GM18519 (cell line): ENCODE measurements at regions not wholly inside any gene's neighbourhood (a gene's known extent, or its start where the extent isn't known, plus 50 kb on each side); places are given as distances from the start of the nearest gene placed in this dataset.
"Not testable (repeated sequence)": the region's sequence is repeated elsewhere in the genome, so short reads cannot be mapped to it uniquely, and the experiment has no call there.

Source experiments
- ATAC-seq: cut with Tn5 transposase; IDR thresholded peaks from one replicate; pipeline ENCODE4 v1.9.1; 2021; ENCODE audit warnings: mild to moderate bottlenecking, moderate library complexity; ENCODE audit not compliant: unreplicated experiment, low FRiP score

DNA sequence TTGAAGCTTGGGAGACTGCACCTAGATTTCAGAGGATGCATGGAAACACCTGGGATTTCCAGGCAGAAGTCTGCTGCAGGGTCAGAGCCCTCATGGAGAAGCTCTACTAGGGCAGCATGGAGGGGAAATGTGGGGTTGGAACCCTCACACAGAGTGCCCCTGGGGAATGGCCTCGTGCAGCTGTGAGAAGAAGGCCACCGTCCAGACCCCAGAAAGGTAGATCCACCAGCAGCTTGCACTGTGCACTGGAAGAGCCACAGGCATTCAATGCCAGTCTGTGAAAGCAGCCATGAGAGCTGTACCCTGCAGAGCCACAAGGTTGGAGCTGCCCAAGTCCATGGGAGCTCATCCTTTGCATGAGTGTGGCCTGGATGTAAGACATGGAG, 285.3 kb upstream of the FAM174A start:
- no peak for ATAC-seq

DNA sequence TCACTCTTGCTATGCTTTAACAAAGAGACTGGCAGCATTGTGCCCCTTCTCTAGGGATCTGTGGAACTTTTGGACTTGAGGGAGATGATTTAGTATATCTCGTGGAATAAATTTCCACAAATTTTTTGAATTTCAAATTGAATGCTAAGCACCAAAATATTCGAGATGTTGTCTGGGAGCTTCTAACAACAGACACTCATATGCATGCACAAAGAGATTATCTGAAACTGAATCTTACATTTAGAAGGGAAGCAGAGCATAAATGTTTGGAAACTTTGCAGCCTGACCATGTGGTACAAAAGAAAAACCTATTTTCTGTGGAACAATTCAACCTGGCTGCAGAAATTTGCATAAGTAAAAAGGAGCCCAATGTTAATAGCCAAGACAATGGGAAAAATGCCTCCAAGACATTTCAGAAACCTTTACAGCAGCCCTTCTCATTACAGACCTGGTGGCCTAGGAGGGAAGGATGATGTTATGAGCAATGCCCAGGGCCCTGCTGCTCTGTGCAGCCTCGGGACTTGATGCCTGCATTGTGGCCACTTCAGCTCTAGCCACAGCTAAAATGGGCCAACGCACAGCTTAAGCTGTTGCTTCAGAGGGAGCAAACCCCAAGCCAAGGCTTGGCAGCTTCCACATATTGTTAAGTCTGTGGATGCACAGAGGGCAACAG, 285.8 kb upstream of the FAM174A start:
- no peak for ATAC-seq

DNA sequence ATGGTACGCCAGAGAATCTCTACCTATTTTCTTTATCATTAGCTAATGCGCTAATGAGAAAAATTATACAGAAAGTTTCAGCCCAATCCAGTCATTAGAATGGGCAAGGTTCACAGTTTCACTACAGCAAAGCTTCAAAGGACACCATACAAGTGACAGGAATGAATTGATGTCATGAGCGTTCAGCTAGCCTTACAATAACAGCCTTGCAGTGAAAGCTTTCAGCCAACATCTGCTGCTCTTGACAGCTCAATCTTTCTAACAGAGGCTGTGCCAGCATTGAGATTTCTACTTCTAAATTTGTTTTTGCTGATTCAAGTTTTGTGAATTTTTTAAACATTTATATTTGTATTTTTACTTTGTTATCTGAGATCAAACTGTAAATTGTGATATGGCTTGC, 302.4 kb upstream of the FAM174A start:
- no peak for ATAC-seq

DNA sequence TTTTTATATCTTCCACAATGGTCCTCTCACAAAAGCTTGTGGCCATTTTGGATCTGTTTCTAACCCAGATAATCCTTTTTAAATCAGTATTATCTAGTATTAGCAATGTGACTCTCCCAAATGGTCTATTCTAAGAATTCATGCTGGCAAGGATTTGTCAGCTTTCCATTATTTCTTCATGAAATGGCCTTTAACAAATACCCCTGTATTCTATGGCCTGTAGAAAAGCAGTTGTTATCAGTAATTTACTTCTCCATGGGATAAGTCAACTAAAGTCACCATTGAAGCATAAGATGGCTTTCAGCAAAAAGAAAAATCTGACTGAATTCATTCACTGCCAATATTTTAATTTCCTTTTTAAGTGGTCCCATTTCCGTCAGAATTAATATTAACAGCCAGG, 346.4 kb upstream of the FAM174A start:
- ATAC-seq = no peak

DNA sequence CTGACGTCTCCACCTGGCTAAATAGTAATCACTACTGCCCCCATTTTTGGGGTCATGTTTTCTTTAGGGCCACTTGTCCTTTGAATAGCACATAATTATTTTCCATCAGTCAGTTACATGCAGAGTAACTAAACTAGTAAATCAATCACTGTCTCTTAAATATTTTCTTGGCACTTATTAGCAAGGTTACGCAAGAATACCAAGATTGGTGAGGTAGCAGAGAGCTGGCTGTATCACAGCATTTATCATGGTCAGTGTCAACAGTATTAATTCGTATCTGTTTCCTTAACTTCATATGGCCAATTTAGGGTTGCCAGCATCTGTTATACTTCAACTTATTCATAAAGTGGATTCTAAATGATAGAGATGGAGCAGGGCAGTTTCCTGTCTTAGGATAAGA, 346.8 kb upstream of the FAM174A start:
- no peak for ATAC-seq

DNA sequence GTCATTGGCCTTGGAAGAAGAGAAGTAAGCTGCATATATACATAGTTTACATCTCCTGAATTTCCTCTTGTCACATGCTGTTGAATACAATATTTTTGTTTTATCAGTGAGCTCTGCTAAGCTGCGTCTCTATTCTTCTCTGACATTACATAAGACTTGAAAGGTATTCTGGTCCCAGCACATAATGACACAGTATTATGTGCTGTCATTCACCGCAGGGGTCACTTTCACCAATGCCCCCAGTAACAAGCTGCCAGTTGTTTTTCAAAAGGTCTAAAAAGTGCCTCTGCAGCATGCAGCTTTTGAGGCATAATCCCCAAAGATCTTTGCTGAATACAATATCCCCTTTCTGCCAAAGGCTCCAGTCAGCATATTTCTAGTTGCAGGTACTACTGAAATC, 349.0 kb upstream of the FAM174A start:
- ATAC-seq = no peak

DNA sequence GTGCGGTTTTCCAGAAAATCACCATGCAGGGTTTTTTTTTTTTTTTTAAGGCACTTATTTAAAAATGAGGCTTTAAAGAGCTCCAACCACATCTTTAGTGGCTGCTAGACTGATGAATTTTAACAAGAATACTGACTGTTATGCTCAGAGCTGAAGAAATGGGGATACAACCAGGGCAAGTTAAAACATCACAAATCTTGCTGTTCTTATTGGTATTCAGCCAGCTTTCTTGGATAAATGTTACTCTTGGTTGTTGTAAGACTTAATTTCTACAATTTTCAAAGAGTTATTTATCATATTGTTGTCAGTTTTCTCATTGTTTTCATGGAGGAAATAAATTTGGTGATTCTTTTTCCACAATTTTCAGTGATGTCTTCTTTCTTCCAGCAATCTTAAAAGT, 352.8 kb upstream of the FAM174A start:
- ATAC-seq = no peak

DNA sequence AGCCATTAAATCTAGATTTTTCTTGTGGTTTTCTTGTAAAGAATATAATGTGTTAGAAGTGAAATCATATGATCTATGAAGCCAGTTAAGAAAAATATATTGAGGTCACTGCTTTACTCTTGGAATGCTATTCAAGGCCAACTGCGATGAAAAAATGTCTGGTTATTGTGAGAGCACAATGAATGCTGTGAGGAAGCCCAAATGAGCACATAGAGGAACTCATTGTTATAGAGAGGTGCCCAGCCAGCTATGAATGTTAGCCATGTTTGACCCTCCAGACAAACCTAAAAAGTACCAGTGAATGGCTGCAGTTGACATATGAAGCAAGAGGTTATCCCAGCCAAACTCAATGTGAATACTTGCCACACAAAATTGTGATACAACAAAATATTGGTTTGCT, 359.8 kb upstream of the FAM174A start:
- no peak for ATAC-seq

DNA sequence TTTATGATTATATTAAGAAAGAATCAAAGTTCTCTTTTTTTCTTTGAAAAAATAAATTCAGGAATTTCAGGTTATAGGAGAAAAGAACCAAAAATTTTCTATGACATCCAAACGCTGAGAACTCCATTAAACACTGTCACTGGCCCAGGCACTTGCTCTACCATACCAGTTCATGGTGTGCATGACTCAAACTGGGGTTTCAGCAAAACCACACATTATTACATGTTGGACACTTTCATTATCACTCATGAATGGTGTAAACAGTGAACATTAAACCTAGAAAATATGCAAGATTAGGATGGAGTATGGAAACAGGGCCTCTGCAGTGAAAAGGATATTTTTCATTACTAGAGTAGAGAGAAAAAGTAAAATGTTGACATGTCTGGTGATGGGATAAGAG, 369.9 kb upstream of the FAM174A start:
- peak; percentile 100 for ATAC-seq

DNA sequence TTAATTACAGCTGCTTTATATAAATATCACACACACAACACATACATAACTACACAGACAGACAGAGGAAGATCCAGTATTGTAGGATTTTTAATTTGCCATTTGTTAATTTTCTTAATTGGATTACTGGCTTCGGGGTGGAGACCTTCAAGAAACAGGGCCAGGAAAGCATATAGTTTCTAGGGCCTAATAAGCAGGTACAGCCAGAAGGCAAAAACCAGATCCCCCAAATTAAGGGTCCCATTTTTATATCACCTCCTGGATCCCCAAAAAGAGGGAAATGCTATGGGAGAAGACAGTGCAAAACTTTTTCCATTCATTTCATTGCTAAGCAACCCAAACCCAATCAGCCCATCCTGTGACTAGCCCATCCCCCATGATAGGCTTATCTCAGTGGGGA, 373.3 kb upstream of the FAM174A start:
- ATAC-seq = no peak

DNA sequence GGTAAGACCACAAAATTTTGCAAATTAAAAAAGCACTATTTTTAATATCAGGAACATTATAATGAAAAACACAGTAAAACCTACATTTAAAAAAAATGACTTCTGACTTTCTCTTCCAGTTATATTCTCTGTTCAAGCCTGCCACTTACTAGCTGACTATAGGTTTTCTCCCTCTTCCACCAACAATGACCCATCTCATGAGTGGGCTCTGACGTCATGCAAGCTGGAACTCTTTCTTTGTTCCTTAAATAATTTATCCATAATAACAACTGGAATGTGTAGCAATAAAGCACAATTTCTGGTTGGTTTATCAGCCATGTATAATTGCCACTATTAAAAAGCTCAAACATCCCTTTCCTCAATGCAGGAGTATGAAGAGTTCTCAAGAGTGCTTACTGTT, 378.1 kb upstream of the FAM174A start:
- no peak for ATAC-seq

DNA sequence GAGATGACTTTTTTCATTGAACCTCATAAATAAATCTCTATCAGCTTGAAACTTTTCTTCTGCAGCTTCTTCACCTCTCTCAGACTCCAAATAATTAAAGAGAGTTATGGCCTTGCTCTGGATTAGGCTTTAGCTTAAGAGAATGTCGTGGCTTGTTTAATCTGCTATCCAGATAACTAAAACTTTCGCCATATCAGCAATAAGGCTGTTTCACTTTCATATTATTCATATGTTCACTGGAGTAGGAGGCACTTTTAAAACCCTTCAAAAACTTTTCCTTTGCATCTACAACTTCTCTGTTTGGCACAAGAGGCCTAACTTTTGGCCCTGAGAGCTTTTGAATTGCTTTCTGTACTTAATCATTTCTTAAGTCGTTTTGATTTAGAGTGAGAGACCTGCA, 386.9 kb upstream of the FAM174A start:
- ATAC-seq = no peak

DNA sequence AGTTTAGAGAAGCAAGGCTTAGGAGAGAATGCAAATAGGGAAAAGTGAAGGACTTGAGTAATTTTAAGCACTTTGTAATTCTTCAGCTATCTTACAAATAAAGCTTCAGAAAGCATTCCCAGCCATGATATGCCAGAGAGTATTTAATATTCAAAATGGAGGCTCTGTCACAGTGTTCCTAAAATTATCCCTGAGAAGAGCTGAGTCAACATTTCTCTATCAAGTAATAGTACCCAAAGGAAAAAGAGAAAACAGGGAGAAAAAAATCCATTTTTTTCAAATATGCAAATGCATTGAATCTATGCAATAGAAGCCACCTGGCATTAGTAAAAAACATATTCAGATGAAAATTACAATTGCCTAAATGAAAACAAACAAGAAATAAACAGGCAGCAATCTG, 392.6 kb upstream of the FAM174A start:
- no peak for ATAC-seq

DNA sequence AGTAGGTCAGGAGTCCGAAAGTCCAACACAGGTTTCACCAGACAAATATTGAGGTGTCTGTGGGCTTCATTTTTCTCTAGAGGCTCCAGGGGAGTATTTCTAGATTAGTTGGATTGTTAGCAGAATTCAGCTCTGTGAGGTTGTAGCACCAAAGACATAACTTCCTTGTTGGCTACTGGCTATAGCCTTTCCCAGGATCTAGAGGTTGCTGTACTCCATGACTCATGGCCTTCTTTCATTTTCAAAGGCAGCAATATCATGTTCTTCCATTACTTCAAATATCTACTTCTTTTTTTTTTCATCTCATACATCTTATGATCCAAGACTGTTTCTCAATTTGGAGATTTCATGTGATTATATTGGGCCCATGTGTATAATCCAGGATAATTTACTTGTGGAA, 404.0 kb upstream of the FAM174A start:
- ATAC-seq = no peak

DNA sequence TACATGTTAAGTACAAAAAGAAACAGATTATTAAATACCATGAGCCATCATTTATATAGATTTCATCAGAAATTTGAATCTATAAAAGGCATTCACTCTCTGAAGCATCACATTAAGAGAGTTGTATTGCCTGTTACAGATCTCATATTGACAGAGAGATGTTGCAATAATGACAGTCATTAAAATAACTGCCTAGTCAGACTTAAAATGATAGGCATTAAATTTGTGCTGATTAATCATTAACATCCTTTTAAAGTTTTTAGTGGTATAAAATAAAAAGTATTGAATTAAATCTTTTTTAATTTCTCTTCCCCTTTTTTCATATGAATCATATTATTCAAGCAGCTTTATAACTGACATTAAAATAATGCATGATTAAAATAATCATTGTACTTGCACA, 404.9 kb upstream of the FAM174A start:
- no peak for ATAC-seq

DNA sequence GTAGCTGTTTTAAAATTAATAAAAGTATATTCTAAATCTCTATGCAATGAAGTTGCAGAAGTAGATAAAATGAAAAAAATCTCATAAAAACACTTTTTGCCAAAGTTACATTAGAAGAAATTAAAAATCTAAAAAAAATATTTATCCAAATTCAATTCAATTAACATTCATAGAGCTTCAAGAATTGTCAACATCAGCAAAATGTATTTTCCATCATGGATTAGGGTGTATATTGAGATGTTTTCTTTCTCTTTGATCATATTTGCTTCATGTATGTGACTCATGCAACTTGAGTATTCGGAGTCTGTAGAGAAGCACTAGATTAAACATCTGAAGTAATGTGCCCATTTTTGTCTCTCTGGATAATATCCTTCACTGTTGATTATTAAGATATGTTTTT, 415.3 kb upstream of the FAM174A start:
- no peak for ATAC-seq

DNA sequence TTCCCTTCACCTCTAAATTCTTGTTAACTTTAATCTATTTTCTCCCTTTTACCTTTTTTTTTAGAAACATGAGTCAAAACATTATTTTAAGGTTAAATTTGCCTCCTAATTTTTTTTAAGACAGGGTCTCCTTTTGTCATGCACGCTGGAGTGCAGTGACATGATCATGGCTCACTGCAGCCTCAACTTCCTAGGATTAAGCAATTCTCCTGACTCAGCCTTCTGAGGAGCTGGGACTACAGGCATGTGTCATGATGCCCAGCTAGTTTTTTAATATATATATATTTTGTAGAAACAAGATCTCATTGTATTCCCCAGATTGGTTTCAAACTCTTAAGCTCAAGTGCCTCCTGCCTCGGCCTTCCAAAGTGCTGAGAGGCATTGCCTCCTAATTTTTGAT, 424.7 kb upstream of the FAM174A start:
- ATAC-seq = no peak

DNA sequence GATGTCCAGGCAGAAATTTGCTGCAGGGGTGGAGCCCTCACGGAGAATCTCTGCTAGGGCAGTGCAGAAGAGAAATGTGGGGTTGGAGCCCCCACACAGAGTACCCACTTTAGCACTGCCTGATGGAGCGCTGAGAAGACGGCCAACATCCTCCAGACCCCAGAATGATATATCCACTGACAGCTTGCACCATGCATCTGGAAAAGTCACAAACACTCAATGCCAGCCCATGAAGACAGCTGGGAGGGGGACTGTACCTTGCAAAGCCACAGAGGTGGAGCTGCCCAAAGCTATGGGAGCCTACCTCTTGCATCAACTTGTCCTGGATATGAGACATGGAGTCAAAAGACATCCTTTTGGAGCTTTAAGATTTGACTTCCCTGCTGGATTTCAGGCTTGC, 426.3 kb upstream of the FAM174A start:
- ATAC-seq = no peak

DNA sequence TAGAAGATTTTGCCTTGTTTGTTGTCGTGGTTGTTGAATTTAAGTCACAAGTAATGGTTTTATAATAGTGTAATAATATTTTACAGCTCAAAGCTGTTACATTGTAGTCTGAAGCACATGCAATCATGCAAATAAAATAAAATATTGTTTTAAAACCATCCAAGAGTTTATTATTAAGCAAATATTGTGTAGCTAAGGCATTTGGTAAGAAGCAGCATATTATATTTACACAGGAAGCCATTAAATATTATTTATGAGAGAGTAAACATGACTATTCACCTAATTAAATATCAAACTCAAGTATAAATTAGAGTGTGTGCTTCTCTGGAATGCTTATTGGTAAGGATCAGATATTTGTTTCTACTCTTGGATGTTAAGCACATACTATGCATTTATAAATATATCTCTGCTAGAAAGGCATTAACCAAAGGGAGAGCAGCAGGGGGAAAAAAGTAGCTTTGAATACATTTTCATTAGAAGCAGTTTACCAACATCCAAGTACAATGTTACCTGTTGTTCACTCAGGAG, 431.5 kb upstream of the FAM174A start:
- ATAC-seq = not testable (repeated sequence)

DNA sequence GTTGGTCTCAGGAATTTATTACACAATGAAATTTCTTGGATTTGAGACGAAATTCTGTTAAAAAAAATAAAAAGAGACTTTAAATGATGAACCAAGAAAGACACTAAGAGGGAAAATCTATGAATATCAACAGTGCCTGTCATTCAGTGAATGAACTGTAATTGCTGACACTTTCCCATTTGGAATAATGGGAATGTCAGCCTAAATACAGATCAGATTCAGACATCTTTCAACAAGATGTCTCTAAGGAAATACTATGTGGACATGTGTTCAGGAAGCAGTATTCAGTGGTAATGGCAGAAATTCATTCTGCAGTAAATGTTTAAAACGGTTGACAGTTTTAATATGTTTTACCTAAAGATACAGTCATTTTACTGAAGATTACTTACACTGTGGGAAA, 433.7 kb upstream of the FAM174A start:
- ATAC-seq = not testable (repeated sequence)

DNA sequence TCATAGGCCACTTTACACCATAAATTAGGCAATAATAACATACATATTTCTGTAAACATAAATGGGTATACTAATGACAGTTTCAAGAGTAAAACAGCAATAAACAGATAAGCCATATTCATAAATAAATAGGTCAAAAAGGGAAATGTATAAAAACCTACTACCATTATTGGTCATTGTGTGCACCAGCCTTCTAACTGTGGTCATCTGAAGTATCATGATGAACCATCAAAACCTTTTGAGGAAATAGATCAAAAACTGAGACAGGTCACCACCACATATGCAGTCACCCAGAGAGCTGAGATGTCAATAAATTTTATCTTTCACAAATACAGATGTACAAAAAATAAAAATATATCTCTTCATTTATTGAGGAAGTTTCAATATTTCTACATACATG, 438.8 kb upstream of the FAM174A start:
- ATAC-seq = not testable (repeated sequence)

DNA sequence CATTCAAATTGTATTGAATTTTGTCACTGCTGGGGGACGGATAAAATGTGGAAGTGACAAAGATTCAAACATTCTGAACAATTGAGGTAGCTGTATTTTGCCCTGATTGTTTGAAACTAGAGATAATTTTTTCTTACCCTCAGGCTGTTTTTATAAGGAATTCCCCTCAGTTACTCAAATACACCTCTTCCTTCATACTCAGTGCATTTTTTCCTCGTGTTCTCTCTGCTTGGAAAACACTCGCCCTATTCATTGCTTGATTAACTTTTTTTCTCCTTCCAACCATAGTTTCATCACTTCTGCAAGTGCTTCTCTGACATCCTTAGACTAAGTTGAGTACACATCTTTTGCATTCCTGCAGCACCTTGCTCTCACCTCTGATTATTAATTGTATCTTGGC, 454.5 kb upstream of the FAM174A start:
- ATAC-seq = not testable (repeated sequence)

DNA sequence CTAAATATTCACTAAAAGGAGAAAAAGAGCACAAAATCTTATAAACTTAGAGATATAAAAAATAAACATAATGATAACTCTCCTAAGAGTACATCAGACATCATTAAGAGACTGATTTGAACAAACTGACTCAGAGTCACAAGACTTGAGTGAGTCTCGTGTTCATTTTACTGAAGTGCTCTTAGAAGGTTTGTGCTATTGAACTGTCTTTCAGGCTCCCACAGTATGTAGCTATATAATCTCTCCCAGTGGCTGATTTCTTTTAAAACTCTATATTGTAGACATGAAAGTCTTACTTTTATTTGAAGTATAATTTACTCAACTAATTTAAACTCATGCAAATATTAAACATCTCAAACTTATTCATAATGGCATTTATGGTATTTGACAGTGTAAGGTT, 456.0 kb upstream of the FAM174A start:
- not testable (repeated sequence) for ATAC-seq
